ENCODE measurements at regions not wholly inside any gene's neighbourhood (a gene's known extent, or its start where the extent isn't known, plus 50 kb on each side); places are given as distances from the start of the nearest gene placed in this dataset.
A peak's percentile ranks its signal among the peaks of the same experiment; 100 is the strongest.

- Mint-ChIP-seq H3K9me3 (peaks cover 0 to 5% (median 2%) of the 10 kb centered on the region in 7 donors), H3K4me1 (no peaks in the 10 kb centered on the region), H3K27ac (peak overlapping the region in 1 of 7 donors; percentile 40), H3K36me3 (no peaks in the 10 kb centered on the region), H3K4me3 (no peak overlapping the region), H3K27me3 (ENCODE audit: low read depth in 3 of 3) (peaks cover 9 to 27% (median 12%) of the 10 kb centered on the region in 3 donors)
- Histone ChIP-seq H3K36me3 (replicated peaks in 1 of 2; ENCODE audit: control insufficient read depth in 1 of 2, insufficient read depth in 2 of 2, low read length in 2 of 2) (no peaks in the 10 kb centered on the region), H3K27ac (ENCODE audit: low read depth in 1 of 2, low read length in 2 of 2) (no peak overlapping the region), H3K4me3 (replicated peaks in 1 of 3; ENCODE audit: low read depth in 2 of 3, low read length in 3 of 3) (no peak overlapping the region), H2AFZ (ENCODE audit: insufficient read depth, low read depth, low read length, poor library complexity, severe bottlenecking) (no peak overlapping the region), H3K4me1 (ENCODE audit: control insufficient read depth in 1 of 2, insufficient read depth in 2 of 2, low read length in 2 of 2) (no peaks in the 10 kb centered on the region), H4K20me1 (ENCODE audit: insufficient read depth, low read length) (no peaks in the 10 kb centered on the region), H3K4me2 (replicated peaks; ENCODE audit: extremely low read depth, low read length, poor library complexity, severe bottlenecking) (no peak overlapping the region), H3K27me3 (ENCODE audit: control insufficient read depth in 2 of 2, insufficient read depth in 2 of 2, low read length in 2 of 2) (peaks cover 18 to 19% of the 10 kb centered on the region in 2 donors), H3K9ac (ENCODE audit: insufficient read depth, low read length, poor library complexity, severe bottlenecking) (no peak overlapping the region), H3K9me3 (replicated peaks in 1 of 2; ENCODE audit: control insufficient read depth in 1 of 2, insufficient read depth in 1 of 2, low read length in 2 of 2) (no peaks in the 10 kb centered on the region), H3K79me2 (ENCODE audit: insufficient read depth, low read length) (no peaks in the 10 kb centered on the region)
- DNase-seq: no peak
- intact Hi-C loops (cut with micrococcal nuclease): no loop called here
- TF ChIP-seq CTCF (IDR thresholded peaks at IDR 0.05): no peak
- WGBS (ENCODE audit: insufficient coverage): 81% methylated on average over 3 of the region's 3 CpGs
These were observed 507.4 kb downstream of the MAFB start for GRCh38 chr20:40181676-40182075.

GRCh38 chr20:40176098-40176841 lies 512.8 kb downstream of the MAFB start:
- H3K27me3 ChIP-seq (ENCODE audit: control insufficient read depth in 2 of 2, insufficient read depth in 2 of 2, low read length in 2 of 2): peaks cover 26% of the 10 kb centered on the region in 2 donors
- H3K79me2 ChIP-seq (ENCODE audit: insufficient read depth, low read length): no peaks in the 10 kb centered on the region
- Mint-ChIP-seq H3K9me3 (peaks cover 0 to 5% (median 2%) of the 10 kb centered on the region in 7 donors), H3K4me1 (peaks cover 4% of the 10 kb centered on the region), H3K27me3 (ENCODE audit: low read depth in 3 of 3) (peaks cover 9 to 32% (median 17%) of the 10 kb centered on the region in 3 donors), H3K36me3 (no peaks in the 10 kb centered on the region), H3K27ac (no peak overlapping the region), H3K4me3 (no peak overlapping the region)
- H3K36me3 ChIP-seq (replicated peaks in 1 of 2; ENCODE audit: control insufficient read depth in 1 of 2, insufficient read depth in 2 of 2, low read length in 2 of 2): no peaks in the 10 kb centered on the region
- no peaks in the 10 kb centered on the region for H3K9me3 ChIP-seq (replicated peaks in 1 of 2; ENCODE audit: control insufficient read depth in 1 of 2, insufficient read depth in 1 of 2, low read length in 2 of 2)
- no peaks in the 10 kb centered on the region for H3K4me1 ChIP-seq (ENCODE audit: control insufficient read depth in 1 of 2, insufficient read depth in 2 of 2, low read length in 2 of 2)
- WGBS (ENCODE audit: insufficient coverage): 100% methylated on average over 2 of the region's 4 CpGs
- DNase-seq: no peak
- intact Hi-C loops (cut with micrococcal nuclease): no loop called here
- H2AFZ ChIP-seq (ENCODE audit: insufficient read depth, low read depth, low read length, poor library complexity, severe bottlenecking): no peak overlapping the region
- no peak for TF ChIP-seq CTCF (IDR thresholded peaks at IDR 0.05)
- no peak overlapping the region for H3K4me2 ChIP-seq (replicated peaks; ENCODE audit: extremely low read depth, low read length, poor library complexity, severe bottlenecking)
- no peak overlapping the region for H3K4me3 ChIP-seq (replicated peaks in 1 of 3; ENCODE audit: low read depth in 2 of 3, low read length in 3 of 3)
- no peak overlapping the region for H3K27ac ChIP-seq (ENCODE audit: low read depth in 1 of 2, low read length in 2 of 2)
- no peak overlapping the region for H3K9ac ChIP-seq (ENCODE audit: insufficient read depth, low read length, poor library complexity, severe bottlenecking)
- no peaks in the 10 kb centered on the region for H4K20me1 ChIP-seq (ENCODE audit: insufficient read depth, low read length)
